ENCODE measurements at regions not wholly inside any gene's neighbourhood (a gene's known extent, or its start where the extent isn't known, plus 50 kb on each side); places are given as distances from the start of the nearest gene placed in this dataset.
A peak's percentile ranks its signal among the peaks of the same experiment; 100 is the strongest.
"Not testable (repeated sequence)": the region's sequence is repeated elsewhere in the genome, so short reads cannot be mapped to it uniquely, and the experiment has no call there.

GRCh38 chr10:21405981-21406380 is 119.5 kb downstream of the SKIDA1 start:
- DNase-seq, result no peak

DNA sequence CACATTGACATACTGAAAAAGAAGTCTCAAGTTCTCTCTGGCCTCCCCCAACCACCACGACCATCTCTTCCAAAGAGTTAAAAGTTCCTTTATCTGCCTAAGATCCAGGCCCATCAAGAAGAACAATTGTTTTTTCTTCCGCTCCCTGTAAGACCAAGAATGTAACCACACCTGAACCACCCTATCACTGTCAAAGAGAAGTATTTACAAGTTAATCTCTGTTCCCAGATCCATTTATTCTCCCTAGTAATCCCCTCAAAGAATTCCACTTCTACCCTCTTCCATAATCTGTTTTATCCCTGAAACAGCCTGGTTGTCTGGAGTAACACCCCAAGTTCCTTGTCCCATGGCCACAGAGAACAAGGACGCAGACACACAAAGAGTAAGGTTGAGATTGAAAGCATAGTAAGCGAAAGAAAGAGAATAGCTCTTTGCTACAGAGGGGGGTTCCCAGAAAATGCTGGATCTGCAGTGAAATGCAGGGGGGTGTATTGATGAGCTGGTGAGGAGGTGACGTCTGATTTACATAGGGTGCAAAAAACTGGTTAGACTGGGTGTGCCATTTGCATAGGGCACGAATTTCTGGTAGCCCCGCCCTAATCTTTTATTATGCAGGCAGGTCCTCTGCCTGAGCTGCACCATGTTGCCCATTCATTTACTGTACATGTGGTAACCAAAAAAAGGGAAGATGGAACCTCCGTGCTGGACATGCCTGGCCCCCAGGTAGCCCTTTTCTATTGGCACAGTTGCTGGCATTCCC is 122.0 kb downstream of the SKIDA1 start:
- no peak for DNase-seq

DNA sequence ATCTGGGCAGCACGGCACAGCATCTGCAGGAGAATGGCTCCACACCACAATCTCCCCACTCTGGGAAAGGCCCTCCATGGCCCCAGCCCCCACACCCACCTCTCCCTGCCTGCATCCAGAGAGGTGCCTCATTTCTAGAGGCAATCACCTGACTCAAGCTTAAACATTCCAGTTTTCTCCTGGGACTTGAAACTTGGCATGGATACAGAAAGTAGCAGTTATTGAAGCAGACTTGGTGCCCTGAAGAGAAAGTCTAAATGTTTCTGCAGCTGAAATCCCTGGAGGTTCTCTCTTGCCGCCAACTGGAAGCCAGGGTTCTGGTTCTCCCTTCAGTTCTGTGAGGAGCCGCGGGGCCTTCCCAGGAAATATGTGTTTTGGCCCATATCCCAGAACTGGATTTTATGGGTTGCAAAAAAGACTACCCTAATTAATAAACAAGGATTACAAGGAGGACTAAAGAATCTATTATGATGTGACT is 122.8 kb downstream of the SKIDA1 start:
- DNase-seq, result peak; percentile 34

GRCh38 chr10:21401196-21401595 is 124.3 kb downstream of the SKIDA1 start:
- DNase-seq, result no peak

GRCh38 chr10:21399392-21400035 is 126.0 kb downstream of the SKIDA1 start:
- peak; percentile 94 for DNase-seq

DNA sequence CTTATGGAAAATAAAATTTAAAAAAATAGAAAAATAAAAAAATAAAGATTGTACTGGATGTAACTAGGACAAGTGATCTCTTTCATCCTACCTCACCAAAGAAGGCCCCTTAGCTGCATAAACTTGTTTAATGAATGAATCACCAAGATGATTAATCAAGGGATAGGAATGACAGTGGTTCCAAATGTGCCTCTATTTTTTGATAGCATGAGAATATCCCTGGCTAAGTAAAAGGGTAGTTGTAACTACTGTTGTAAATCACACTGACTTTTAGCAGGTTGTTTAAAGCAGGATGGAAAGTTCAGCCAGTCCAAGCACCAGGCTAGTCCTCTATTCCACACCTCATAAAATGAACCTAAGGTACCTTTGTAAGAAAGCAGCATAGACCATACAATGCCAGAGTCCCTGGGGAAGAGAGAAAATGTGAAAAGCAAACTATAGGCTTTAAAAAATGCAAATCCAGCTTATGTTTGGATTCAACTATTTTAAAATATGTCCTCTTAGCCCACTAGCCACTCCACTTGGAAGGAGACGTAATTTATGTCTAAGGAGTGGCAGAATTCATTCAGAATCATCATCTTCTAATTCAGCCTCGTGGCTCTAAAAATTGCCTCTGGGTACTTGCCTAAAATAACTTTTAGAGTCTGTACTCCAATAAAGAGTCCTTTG is 126.8 kb downstream of the SKIDA1 start:
- DNase-seq, result peak; percentile 45

DNA sequence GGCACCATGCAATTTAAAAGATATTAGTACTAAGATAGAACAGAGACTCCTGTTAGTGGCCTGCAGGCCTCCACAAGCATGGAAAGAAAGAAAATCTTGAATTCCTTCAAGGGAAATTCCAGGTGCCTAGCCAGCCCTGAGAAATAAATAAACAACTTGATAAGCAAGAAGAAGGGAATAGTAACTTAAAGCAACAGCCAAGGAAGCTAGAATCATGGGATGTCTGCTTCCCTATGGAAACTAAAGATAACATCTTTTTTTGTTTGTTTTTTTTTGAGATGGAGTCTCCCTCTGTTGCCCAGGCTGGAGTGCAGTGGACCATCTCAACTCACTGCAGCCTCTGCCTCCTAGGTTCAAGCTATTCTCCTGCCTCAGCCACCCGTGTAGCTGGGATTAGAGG is 128.6 kb downstream of the SKIDA1 start:
- DNase-seq, result no peak

- DNase-seq, result no peak
These were observed 131.6 kb downstream of the SKIDA1 start for GRCh38 chr10:21393931-21394330.

GRCh38 chr10:21388589-21388988 is 136.9 kb downstream of the SKIDA1 start:
- DNase-seq, result no peak

- DNase-seq, result no peak
These were observed 137.6 kb downstream of the SKIDA1 start for GRCh38 chr10:21387868-21388267.

DNA sequence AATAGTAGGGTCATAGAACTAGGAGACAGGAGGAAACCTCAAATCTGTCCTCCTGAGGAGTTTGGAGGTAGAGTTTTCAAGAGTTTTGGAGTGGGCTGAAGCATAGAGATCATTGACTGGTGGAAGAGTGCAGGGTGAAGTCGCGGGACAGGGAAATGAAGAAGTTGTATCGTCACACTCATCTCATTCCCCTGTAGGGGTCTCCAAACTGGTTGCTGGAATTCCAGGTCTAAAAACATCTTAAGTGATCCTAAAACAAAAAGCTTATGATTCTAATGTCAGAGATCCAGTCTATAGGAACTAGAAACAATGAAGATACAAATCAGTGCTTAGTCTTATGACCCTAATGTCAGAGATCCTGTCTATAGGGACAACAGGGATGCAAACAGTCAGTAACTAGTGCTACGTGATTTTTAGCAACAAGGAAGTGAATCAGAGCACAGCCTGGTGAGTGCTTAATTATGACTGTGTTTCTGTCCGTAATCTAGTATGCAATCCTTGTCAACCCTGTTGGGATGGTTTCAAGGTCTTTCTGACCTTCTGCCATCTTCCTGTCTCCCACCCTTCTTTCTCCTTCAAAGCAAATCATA is 139.4 kb downstream of the SKIDA1 start:
- no peak for DNase-seq

DNA sequence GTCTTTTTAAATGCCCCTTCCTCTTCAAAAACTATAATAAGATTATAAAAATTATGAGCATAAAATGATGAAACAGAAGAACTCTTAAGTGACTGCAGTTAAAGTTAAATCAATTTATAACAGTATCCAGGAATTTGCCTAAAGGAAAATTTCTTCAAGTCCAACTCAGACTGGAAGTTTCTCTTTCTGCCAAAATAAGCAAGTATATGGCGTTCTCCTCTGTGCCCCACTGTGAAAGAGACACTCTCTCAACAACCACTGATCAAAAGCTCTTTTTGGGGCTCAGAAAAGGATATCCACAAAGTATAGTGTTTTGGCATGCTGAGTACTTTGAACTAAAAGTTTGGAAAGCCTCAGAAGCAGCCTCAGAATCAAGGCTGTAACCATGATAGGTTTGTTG is 139.9 kb downstream of the SKIDA1 start:
- no peak for DNase-seq

- no peak for DNase-seq
These were observed 146.3 kb downstream of the SKIDA1 start for GRCh38 chr10:21379143-21379542.

GRCh38 chr10:21375274-21375673 is 150.2 kb downstream of the SKIDA1 start:
- DNase-seq, result not testable (repeated sequence)

DNA sequence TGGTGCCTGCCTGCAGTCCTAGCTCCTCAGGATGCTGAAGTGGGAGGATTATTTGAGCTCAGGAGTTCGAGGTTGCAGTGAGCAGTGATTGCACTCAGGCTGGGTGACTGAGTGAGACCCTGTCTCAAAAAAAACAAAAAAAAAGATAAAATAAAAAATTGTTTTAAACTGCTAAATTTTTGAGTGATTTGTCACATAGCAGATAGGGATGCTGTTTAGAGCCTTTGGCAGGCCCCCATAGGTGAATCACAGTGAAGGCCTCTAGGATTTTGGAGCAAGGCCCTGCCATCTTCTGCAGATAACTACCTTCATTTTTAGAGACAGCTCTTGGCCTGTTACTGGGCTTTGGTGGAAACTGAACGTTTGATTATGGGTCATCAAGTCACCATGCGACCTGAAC is 151.6 kb downstream of the SKIDA1 start:
- not testable (repeated sequence) for DNase-seq

- DNase-seq, result peak; percentile 96
These were observed 152.7 kb downstream of the SKIDA1 start for GRCh38 chr10:21372651-21373410.

GRCh38 chr10:21369697-21370096 is 155.8 kb downstream of the SKIDA1 start:
- no peak for DNase-seq

DNA sequence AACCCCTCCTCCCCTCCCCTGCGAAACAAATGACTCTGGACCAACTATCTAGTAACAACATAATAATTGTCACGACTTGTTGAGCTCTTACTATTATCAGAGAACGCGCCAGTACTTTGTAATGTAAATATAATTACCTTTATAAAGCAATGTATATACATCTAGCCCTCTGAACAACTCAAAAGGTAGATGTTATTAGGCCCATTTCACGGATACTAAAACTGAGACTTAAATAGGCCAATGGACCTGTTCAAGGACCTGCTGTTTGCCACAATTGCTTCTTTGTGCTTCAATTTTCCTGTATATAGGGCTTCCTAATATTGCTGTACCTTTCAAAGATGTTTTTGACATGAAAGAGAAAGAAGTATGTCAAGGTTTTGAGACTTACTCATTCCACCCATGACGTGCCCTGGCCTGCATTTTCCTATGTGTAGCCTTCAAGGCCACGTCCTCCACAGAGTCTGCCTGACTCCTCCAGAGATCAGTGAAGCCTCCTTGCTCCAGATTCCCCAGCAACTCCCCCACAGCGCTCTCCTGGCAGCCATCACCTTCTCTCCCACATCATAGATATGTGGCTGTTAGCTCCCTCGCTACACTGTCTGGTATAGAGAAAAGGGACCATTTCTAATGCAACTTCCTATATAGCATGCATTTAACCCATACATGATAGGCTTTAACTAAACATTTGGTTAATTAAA is 156.6 kb downstream of the SKIDA1 start:
- DNase-seq, result no peak

DNA sequence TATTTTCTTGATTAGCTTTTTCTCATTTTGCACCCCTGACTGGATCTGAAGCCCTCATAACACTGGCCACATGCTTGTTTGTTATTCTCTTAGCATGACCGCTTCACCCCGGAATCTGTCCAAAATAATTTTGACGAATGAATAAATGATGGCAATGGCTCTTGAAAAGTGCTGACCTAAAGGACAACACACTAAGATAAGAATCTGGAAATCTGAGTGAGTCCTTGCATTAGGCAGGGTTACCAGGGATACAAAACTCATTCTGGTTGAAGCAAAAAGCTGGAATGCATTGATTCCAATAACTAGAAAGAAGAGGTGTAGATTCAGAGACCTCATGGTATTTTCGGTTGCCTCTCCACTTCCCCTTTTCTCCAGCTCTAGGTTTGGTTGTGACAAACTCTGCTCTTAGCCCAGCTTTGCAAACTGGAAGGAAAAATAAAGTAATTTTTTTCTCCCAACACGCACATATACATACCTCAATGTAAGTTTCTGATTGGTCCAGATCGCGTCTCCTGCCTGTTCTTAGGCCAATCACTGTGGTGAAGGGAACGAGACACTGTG is 157.4 kb downstream of the SKIDA1 start:
- no peak for DNase-seq

- DNase-seq, result not testable (repeated sequence)
These were observed 159.4 kb downstream of the SKIDA1 start for GRCh38 chr10:21366108-21366507.

All from skin of body (tissue), 1 donor.